ENCODE measurements at regions not wholly inside any gene's neighbourhood (a gene's known extent, or its start where the extent isn't known, plus 50 kb on each side); places are given as distances from the start of the nearest gene placed in this dataset.

DNA sequence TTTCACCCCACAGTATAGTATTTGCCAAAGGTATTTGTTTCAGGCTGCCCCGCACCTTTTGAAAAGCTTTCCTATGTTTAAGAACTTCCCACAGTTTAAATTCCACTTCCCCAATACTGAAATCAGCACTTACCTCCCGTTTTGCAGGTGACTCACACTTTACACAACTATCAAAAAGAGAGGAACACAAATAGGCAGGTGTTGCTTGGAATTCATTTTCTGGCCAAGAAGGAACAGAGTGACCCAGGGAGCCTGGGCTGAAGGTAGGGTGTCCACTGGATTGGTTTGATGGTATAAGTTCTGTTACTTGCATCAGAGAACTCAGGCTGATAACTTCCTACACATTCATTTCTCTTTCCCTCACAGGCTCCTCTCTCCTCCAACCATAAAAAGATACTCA, 60.1 kb upstream of the SLC30A5 start:
- no peak for TF ChIP-seq POLR2A (IDR thresholded peaks at IDR 0.05; ENCODE audit: low read length)
- DNase-seq, result no peak

DNA sequence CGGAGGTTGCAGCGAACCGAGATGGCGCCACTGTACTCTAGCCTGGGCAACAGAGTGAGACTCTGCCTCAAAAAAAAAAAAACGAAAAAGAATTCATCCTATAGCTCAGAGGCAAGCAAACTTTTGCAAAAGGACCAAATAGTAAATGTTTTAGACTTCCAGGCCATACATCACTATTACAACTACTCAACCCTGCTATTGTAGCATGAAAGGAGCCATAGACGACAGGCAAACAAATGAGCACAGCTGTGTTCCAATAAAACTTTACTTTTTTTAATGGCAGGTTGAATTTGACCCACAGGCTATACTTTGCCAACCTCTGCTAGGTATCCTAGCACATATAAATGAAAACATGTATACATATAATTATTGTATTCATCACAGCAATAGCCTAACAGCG, 58.9 kb upstream of the SLC30A5 start:
- no peak for DNase-seq
- TF ChIP-seq GATA1 (IDR thresholded peaks at IDR 0.05; ENCODE audit: low read depth, low read length) (no peak), POLR2A (IDR thresholded peaks at IDR 0.05; ENCODE audit: low read length) (no peak)

DNA sequence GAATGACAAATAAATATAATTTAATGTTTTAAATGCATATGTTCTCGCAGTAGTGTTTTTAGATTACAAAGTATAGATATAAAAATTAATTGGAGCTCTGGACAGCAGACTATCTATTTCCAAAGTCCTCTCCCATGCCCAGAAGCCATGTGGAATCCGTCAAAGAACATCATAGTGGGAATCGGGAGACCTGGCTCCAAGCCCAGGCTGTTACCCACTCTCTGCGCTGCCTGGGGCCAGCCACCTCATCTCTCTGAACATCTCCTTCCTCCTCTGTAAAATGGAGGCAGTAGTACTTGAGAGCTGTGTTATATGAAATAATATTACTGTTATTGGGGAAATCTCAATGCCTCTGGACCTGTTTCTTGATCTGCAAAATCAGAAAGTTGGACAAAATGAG, 58.1 kb upstream of the SLC30A5 start:
- no peak for TF ChIP-seq POLR2A (IDR thresholded peaks at IDR 0.05; ENCODE audit: low read length)
- no peak for DNase-seq

DNA sequence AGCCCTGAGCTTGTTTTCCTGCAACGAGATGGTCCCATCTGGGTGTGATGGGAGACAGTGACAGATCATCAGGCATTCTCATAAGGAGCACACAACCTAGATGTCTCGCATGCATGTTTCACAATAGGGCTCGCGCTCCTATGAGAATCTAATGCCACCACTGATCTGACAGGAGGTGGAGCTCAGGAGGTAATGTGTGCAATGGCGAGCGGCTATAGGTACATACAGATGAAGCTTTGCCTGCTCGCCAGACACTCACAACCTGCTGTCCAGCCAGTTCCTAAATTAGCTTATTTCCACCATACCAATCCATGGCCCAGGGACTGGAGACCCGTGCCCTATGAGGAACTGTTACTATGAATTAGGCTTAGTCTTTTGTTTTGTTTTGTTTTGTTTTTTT, 55.3 kb upstream of the SLC30A5 start:
- TF ChIP-seq POLR2A (IDR thresholded peaks at IDR 0.05; ENCODE audit: low read length), result no peak
- no peak for TF ChIP-seq GATA1 (IDR thresholded peaks at IDR 0.05; ENCODE audit: low read depth, low read length)
- no peak for DNase-seq

DNA sequence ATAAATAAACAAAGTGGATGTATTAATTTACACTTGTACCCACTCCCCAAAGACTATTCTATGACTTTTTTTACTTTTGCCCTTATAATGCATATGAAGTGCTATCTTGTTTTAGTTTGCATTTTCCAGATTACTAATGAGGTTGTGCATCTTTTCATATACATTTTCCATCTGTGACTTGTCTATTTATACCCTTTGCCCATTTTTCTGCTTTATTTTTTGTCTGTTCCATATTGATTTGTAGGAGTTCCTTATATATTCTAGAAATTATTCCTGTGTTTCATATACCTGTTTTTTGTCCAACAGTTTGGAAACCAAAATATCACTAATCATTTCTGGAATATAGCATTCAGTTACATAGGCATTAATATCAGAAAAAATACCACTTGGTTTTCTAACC, 54.0 kb upstream of the SLC30A5 start:
- no peak for TF ChIP-seq GATA1 (IDR thresholded peaks at IDR 0.05; ENCODE audit: low read depth, low read length)
- DNase-seq, result no peak

DNA sequence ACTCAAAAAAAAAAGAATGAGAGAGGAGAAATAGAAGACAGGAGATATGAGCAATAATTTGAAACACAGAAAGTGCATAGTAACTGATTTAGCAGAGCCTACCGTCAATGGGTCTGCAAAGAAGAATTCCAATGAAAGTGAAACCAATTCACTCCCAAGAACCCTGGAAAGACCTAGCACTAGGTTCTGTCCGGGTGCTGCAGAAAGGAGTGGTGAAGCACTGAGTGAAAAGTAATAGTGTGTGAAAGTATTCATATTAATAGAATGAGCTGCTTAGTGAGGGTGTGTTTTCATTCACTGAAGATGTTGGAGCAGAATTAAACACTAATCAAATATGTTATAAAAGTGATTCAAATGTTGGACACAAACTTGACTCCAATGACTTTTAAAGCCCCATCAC, 51.3 kb upstream of the SLC30A5 start:
- DNase-seq, result no peak
- no peak for TF ChIP-seq GATA1 (IDR thresholded peaks at IDR 0.05; ENCODE audit: low read depth, low read length)
- TF ChIP-seq POLR2A (IDR thresholded peaks at IDR 0.05; ENCODE audit: low read length), result no peak

DNA sequence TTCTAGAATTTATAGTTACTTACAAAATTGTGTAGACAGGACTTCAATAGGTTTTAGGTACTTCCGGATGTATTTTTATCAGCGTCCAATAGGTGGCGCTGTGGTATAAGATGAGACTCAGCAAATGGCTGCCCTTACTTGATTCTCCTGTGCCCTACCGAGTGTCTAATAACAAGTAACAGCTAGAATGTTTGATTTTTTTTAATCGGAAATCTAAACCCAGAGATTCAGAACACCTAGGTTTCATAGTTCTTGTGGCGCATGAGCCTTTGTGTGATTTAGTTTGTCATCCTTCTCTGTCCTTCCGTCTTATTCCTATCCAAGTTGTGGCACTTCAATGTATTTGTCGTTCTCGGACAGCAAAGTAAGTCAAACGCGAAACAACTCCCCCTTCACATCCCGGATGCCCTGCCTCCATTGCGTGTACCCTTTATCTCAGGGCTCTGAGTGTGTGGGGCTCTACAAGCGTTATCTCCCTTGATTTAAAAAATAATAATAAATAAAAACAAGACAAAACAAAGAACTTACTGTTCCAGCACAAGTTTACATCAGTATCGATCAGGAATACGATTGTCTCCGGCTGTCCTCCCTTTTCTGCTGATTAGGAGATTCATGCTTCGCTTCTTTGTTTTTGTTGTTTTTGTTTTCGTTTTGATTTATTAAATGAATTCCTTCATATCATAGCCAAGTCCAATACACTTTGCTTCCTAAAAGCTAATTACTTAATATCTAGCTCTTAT, 50.7 kb upstream of the SLC30A5 start:
- TF ChIP-seq POLR2A (IDR thresholded peaks at IDR 0.05; ENCODE audit: low read length), result no peak
- DNase-seq, result peak; percentile 92 to 96

DNA sequence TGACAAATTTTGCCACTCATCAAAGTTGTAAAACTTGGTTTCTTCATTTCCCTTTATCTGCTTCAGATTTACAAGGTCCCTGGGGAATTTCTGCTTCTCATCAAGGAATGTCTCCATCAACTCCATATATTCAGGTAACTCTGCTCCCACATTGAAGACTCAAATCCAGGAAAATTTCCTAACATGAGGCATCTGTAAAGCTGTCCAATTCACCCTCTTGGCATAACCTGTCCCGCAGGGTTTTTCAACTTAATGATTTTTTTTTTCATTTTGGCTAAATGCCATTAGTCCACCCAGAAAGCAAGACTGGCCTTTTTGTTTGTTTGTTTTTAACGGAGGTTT, 50.2 kb upstream of the SLC30A5 start:
- peak in 1 of 2 experiments; percentile 29 for DNase-seq
- TF ChIP-seq GATA1 (IDR thresholded peaks at IDR 0.05; ENCODE audit: low read depth, low read length) (no peak), POLR2A (IDR thresholded peaks at IDR 0.05; ENCODE audit: low read length) (no peak)
